NT2/D1 (cell line): ENCODE measurements at regions not wholly inside any gene's neighbourhood (a gene's known extent, or its start where the extent isn't known, plus 50 kb on each side); places are given as distances from the start of the nearest gene placed in this dataset.

Experiments
- SUZ12 ChIP-seq: IDR thresholded peaks from 2 replicates; pipeline ENCODE4 v1.6.1; 2011; ENCODE audit not compliant: insufficient read length, insufficient read depth; ENCODE audit errors: extremely low read depth
- YY1 ChIP-seq: IDR thresholded peaks from 2 replicates; pipeline ENCODE4 v1.6.1; 2011; ENCODE audit not compliant: insufficient read length, insufficient read depth

GRCh38 chr2:18440141-18440661 lies 120.3 kb downstream of the RDH14 start:
- TF ChIP-seq YY1 (no peak), SUZ12 (no peak)
